Heart right ventricle (tissue), 16 donors: ENCODE measurements at regions not wholly inside any gene's neighbourhood (a gene's known extent, or its start where the extent isn't known, plus 50 kb on each side); places are given as distances from the start of the nearest gene placed in this dataset.

Experiments
- ATAC-seq, 8 donors: fragments of 200-7000 bp; cut with Tn5 transposase; one replicate each; pipeline ENCODE4 v1.9.1; 2020; ENCODE audit warnings: mild to moderate bottlenecking in 8 of 8, moderate library complexity in 8 of 8, moderate number of reproducible peaks in 1 of 8
- DNase-seq, 2 donors: peaks; one replicate each; pipeline ENCODE4 v3.0.0-alpha.2; 2020
- H3K27ac ChIP-seq, 10 donors: fragments of 200-600 bp; sonication (generic) in 2 of 10; one replicate each; pipeline versions ENCODE4 v1.5.0 to v1.8.0; 2020 to 2022; ENCODE audit warnings: mild to moderate bottlenecking in 3 of 10
- H3K27me3 ChIP-seq, 7 donors: fragments of 200-600 bp; one replicate each; pipeline ENCODE4 v1.8.0; 2021 to 2022; ENCODE audit warnings: mild to moderate bottlenecking in 2 of 7
- H3K36me3 ChIP-seq, 9 donors: fragments of 200-600 bp; sonication (generic) in 1 of 9; one replicate each; pipeline versions ENCODE4 v1.5.0 to v1.8.0; 2020 to 2022; ENCODE audit warnings: mild to moderate bottlenecking in 2 of 9
- H3K4me1 ChIP-seq, 9 donors: fragments of 200-600 bp; sonication (generic) in 1 of 9; one replicate each; pipeline versions ENCODE4 v1.5.0 to v1.8.0; 2020 to 2022; ENCODE audit warnings: mild to moderate bottlenecking in 4 of 9
- H3K4me3 ChIP-seq, 10 donors: fragments of 200-600 bp; sonication (generic) in 2 of 10; one replicate each; pipeline versions ENCODE4 v1.5.0 to v1.8.0; 2020 to 2022; ENCODE audit warnings: mild to moderate bottlenecking in 7 of 10, moderate library complexity in 2 of 10
- H3K9me3 ChIP-seq, 11 donors: fragments of 200-600 bp in 10 of 11; sonication (generic) in 2 of 11; one replicate each; pipeline versions ENCODE4 v1.5.0 to v1.8.0; 2013 to 2022; ENCODE audit warnings: mild to moderate bottlenecking in 2 of 11, control low read depth in 1 of 11, moderate library complexity in 1 of 11
- CTCF ChIP-seq, 9 donors: fragments of 200-600 bp; sonication (generic) in 2 of 9; IDR thresholded peaks; one replicate each; pipeline versions ENCODE4 v1.5.0 to v1.8.0; 2021 to 2022; ENCODE audit warnings: antibody characterized with exemption in 9 of 9, mild to moderate bottlenecking in 5 of 9, moderate library complexity in 1 of 9
- WGBS, 2 donors: extraction: QIAGEN DNeasy Blood & Tissue Kit; methylation state at CpG; one replicate each; pipeline ENCODE4 v1.1.7; 2013; ENCODE audit warnings: inconsistent platforms in 1 of 2; 5-methylcytosine and 5-hydroxymethylcytosine counted together
- intact Hi-C, 10 donors: fragments of 100-400 bp; cut with DNase I; formaldehyde crosslinking; loops; one replicate each; pipeline versions ENCODE4 v1.11.1 to v1.14.2; 2022
- donor health status: Arrhythmogenic right ventricular cardiomyopathy.
- donor health status: ischemic (EF 13 %, LVEDD 7.1; RV severe dilation, severe dysfunction).
- donor health status: healthy with polysubstance abuse.
- donor health status: DM: no; HTN: yes; CAD: no.
- donor health status: DM: no; HTN: no; CAD: no.
- donor health status: ischemic (EF 25% LVEDD 6.9; RV normal size, moderate dysfunction).
- donor health status: ischemic (EF 25% LVEDD 5.7; RV mildly dilated, moderate dysfunction).
- donor health status: healthy.
- donor health status: DM: yes; HTN: yes; CAD: no.
- donor health status: Ischemic cardiomyopathy.
- donor health status: ischemic (EF 35%, LVEDD 5.7; RV mildly dilated, moderate dysfunction).
- donor health status: nonischemic (EF 11% LVEDD 7.7; RV severe dilation, severe dysfunction).
- donor health status: DM: yes; HTN: yes; CAD: no.
- donor health status: PGD.
- donor health status: ischemic (EF 29% LVEDD 5.4; RV normal size, mild dysfunction).
- donor health status: nonischemic (EF 23%, LVEDD 6.1; RV moderate dilation, normal function).

- TF ChIP-seq CTCF (IDR thresholded peaks at IDR 0.05), result no peak
Observed at GRCh38 chrX:20317873-20318272, 51.2 kb upstream of the RPS6KA3 start.

More at GRCh38 chrX:20317873-20318272, 51.2 kb upstream of the RPS6KA3 start:
- intact Hi-C loops, result no loop called here
- DNase-seq (no peak), ATAC-seq (no peak)
- 65 to 83% methylated on average over 5 of the region's 5 CpGs for WGBS, 2 donors
- Histone ChIP-seq H3K27me3 (peaks cover 0 to 4% (median 0%) of the 10 kb centered on the region in 7 donors), H3K4me1 (no peaks in the 10 kb centered on the region), H3K27ac (no peak overlapping the region), H3K4me3 (no peak overlapping the region), H3K36me3 (no peaks in the 10 kb centered on the region), H3K9me3 (no peaks in the 10 kb centered on the region)
